Pancreas (tissue), 10 donors: ENCODE measurements at regions not wholly inside any gene's neighbourhood (a gene's known extent, or its start where the extent isn't known, plus 50 kb on each side); places are given as distances from the start of the nearest gene placed in this dataset.

Experiments
- ATAC-seq, 4 donors: fragments of 200-7000 bp; cut with Tn5 transposase; one replicate each; pipeline versions ENCODE4 v1.8.0 to v1.9.1; 2020; ENCODE audit warnings: mild to moderate bottlenecking in 4 of 4, moderate library complexity in 4 of 4
- DNase-seq, 6 donors: peaks; one replicate each; pipeline ENCODE4 v3.0.0-alpha.2; 2020
- FAIRE-seq: peaks from 2 replicates; lab custom pipeline; 2012; peaks lifted over from hg19 to GRCh38; lab: Jason Lieb, UNC
- H3K27ac ChIP-seq, 4 donors: fragments of 200-600 bp; sonication (generic); 1 replicate in 3 of 4; 2 replicates in 1 of 4; pipeline versions ENCODE4 v1.5.0 to v1.8.0; 2020
- H3K27me3 ChIP-seq, 4 donors: fragments of 200-600 bp; one replicate each; pipeline ENCODE4 v1.8.0; 2021
- H3K36me3 ChIP-seq, 3 donors: fragments of 200-600 bp; sonication (generic) in 1 of 3; one replicate each; pipeline versions ENCODE4 v1.5.0 to v1.8.0; 2020 to 2021
- H3K4me1 ChIP-seq, 3 donors: fragments of 200-600 bp; one replicate each; pipeline ENCODE4 v1.8.0; 2021
- H3K4me3 ChIP-seq, 4 donors: fragments of 200-600 bp; sonication (generic) in 2 of 4; one replicate each; pipeline versions ENCODE4 v1.5.0 to v1.8.0; 2020 to 2021
- H3K9me3 ChIP-seq, 4 donors: fragments of 200-600 bp; one replicate each; pipeline ENCODE4 v1.8.0; 2021
- WGBS, 2 donors: extraction: QIAGEN DNeasy Blood & Tissue Kit; methylation state at CpG; one replicate each; pipeline ENCODE4 v1.1.7; 2013; 5-methylcytosine and 5-hydroxymethylcytosine counted together
- intact Hi-C, 3 donors: fragments of 100-400 bp; cut with DNase I; formaldehyde crosslinking; loops; one replicate each; pipeline versions ENCODE4 v1.11.1 to v1.14.2; 2022
- TF ChIP-seq, protein P1 (sequence below), 4 donors: fragments of 200-600 bp; sonication (generic) in 3 of 4; IDR thresholded peaks; one replicate each; pipeline versions ENCODE4 v1.5.0 to v1.8.0; 2021; ENCODE audit warnings: antibody characterized with exemption in 4 of 4
- donor health status: healthy with polysubstance abuse.
- donor health status: DM: no; HTN: no; CAD: no; lungs with moderate emphysema.
- donor health status: DM: no; HTN: no; CAD: no.
- donor health status: control.
- donor health status: control.
- donor health status: Bipolar disorder and iron deficiency.
- donor health status: DM: yes; HTN: yes; CAD: no.
- donor health status: DM: no; HTN: no; CAD: no.
- donor health status: DM: no; HTN: no; CAD: no.
- donor health status: DM: yes; HTN: yes; CAD: no.

- WGBS, 2 donors = 70 to 74% methylated on average over 1 of the region's 1 CpG
- Histone ChIP-seq H3K9me3 (no peaks in the 10 kb centered on the region), H3K4me1 (no peaks in the 10 kb centered on the region), H3K4me3 (no peak overlapping the region), H3K27me3 (no peaks in the 10 kb centered on the region), H3K36me3 (no peaks in the 10 kb centered on the region), H3K27ac (no peak overlapping the region)
- FAIRE-seq = no peak
- ATAC-seq = no peak
- DNase-seq = no peak
- intact Hi-C loops = no loop called here
- TF ChIP-seq, protein P1, sequence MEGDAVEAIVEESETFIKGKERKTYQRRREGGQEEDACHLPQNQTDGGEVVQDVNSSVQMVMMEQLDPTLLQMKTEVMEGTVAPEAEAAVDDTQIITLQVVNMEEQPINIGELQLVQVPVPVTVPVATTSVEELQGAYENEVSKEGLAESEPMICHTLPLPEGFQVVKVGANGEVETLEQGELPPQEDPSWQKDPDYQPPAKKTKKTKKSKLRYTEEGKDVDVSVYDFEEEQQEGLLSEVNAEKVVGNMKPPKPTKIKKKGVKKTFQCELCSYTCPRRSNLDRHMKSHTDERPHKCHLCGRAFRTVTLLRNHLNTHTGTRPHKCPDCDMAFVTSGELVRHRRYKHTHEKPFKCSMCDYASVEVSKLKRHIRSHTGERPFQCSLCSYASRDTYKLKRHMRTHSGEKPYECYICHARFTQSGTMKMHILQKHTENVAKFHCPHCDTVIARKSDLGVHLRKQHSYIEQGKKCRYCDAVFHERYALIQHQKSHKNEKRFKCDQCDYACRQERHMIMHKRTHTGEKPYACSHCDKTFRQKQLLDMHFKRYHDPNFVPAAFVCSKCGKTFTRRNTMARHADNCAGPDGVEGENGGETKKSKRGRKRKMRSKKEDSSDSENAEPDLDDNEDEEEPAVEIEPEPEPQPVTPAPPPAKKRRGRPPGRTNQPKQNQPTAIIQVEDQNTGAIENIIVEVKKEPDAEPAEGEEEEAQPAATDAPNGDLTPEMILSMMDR (IDR thresholded peaks at IDR 0.05) = no peak
Measured at GRCh38 chr2:217228732-217229131, 368.9 kb upstream of the TNP1 start.

- Histone ChIP-seq H3K27me3 (no peaks in the 10 kb centered on the region), H3K4me1 (no peaks in the 10 kb centered on the region), H3K4me3 (no peak overlapping the region), H3K9me3 (no peaks in the 10 kb centered on the region), H3K27ac (no peak overlapping the region), H3K36me3 (no peaks in the 10 kb centered on the region)
- FAIRE-seq = no peak
- 80 to 92% methylated on average over 5 of the region's 5 CpGs for WGBS, 2 donors
- no peak for DNase-seq
- TF ChIP-seq, protein P1 (IDR thresholded peaks at IDR 0.05) = no peak
- intact Hi-C loops = no loop called here
- no peak for ATAC-seq
Measured at GRCh38 chr2:217227794-217228193, 367.9 kb upstream of the TNP1 start.

DNA sequence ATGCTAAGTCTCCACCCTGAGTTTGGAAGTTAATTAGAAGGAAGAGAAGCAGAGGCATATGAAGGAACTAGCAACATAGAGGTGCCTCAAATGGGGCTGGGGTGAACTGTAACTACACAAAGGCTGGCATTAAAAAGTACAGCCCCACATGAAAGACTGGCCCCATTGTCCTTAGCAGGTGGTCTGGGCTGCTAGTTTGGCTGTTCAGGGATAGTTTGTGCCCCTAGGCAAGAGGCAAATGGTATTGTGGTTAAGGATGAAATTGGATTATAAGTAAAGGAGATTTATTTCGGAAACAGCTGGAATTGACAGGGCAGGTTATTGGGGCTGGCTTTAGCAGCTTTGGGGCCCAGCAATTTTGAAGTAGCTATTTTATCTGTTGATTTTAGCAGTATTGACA is 365.7 kb upstream of the TNP1 start:
- ATAC-seq = no peak
- Histone ChIP-seq H3K4me1 (no peaks in the 10 kb centered on the region), H3K27ac (no peak overlapping the region), H3K4me3 (no peak overlapping the region), H3K36me3 (no peaks in the 10 kb centered on the region), H3K27me3 (no peaks in the 10 kb centered on the region), H3K9me3 (no peaks in the 10 kb centered on the region)
- no peak for DNase-seq
- WGBS, 2 donors = 92 to 96% methylated on average over 1 of the region's 1 CpG
- no peak for FAIRE-seq
- TF ChIP-seq, protein P1 (IDR thresholded peaks at IDR 0.05) = no peak
- intact Hi-C loops = no loop called here

DNA sequence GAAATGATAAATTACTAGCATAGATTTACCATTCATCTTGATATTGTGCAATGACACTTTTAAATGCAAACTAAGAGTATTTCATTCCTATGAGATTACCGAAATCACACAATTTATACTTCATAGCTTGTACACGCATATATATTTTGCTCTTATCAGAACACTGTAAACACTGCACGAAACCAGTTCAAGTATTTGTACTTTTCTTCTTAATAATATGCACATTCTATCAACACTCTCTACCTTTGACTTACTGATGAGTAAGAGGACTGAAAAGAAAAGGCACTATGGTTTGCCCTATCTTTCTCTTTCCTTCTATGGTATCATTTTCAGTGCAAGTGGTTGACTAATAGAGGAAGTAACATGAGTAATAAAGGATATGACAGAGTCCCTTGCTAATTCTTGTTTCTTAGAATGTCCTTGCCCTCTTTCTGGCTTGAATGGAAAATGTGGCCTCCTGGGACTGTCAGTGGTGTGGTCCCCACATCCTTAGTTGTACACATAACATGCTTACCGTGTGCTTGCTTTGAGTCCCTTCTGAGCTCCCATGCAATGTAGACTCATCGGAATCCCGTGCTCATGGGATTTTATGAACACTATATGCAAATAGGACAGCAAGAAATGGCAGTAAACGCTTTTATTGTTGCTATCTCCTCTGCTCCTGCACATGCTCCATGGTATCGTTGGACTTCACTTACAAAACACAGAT is 363.5 kb upstream of the TNP1 start:
- H3K4me3 ChIP-seq = no peak overlapping the region
- H3K4me1 ChIP-seq = no peaks in the 10 kb centered on the region
- peak overlapping the region in 1 of 4 donors; percentile 1 for H3K27ac ChIP-seq
- ATAC-seq (peak in 3 of 4 donors; percentile 37 to 79 (median 72)), FAIRE-seq (no peak), DNase-seq (no peak)
- intact Hi-C loops = no loop called here
- H3K27me3 ChIP-seq = no peaks in the 10 kb centered on the region
- H3K9me3 ChIP-seq = no peaks in the 10 kb centered on the region
- TF ChIP-seq, protein P1 (IDR thresholded peaks at IDR 0.05) = no peak
- 62% methylated on average over 8 of the region's 8 CpGs for WGBS, 2 donors
- H3K36me3 ChIP-seq = no peaks in the 10 kb centered on the region

GRCh38 chr2:217222309-217222910 is 362.5 kb upstream of the TNP1 start:
- no peak overlapping the region for H3K4me3 ChIP-seq
- DNase-seq (no peak), FAIRE-seq (no peak), ATAC-seq (no peak)
- WGBS, 2 donors = 81 to 84% methylated on average over 5 of the region's 5 CpGs
- H3K36me3 ChIP-seq = no peaks in the 10 kb centered on the region
- H3K27ac ChIP-seq = no peak overlapping the region
- TF ChIP-seq, protein P1 (IDR thresholded peaks at IDR 0.05) = no peak
- H3K4me1 ChIP-seq = no peaks in the 10 kb centered on the region
- intact Hi-C loops = no loop called here
- no peaks in the 10 kb centered on the region for H3K27me3 ChIP-seq
- H3K9me3 ChIP-seq = no peaks in the 10 kb centered on the region
